Stimulated activated CD8-positive, alpha-beta memory T cell treated with anti-CD3 and anti-CD28 coated beads, Interleukin-4, amount 100 ng/mL, for 48 hours (primary cell): ENCODE measurements at regions not wholly inside any gene's neighbourhood (a gene's known extent, or its start where the extent isn't known, plus 50 kb on each side); places are given as distances from the start of the nearest gene placed in this dataset.
"Not testable (repeated sequence)": the region's sequence is repeated elsewhere in the genome, so short reads cannot be mapped to it uniquely, and the experiment has no call there.

Experiments used
- DNase-seq: peaks from one replicate; pipeline ENCODE4 v3.0.0-alpha.2; 2020

DNA sequence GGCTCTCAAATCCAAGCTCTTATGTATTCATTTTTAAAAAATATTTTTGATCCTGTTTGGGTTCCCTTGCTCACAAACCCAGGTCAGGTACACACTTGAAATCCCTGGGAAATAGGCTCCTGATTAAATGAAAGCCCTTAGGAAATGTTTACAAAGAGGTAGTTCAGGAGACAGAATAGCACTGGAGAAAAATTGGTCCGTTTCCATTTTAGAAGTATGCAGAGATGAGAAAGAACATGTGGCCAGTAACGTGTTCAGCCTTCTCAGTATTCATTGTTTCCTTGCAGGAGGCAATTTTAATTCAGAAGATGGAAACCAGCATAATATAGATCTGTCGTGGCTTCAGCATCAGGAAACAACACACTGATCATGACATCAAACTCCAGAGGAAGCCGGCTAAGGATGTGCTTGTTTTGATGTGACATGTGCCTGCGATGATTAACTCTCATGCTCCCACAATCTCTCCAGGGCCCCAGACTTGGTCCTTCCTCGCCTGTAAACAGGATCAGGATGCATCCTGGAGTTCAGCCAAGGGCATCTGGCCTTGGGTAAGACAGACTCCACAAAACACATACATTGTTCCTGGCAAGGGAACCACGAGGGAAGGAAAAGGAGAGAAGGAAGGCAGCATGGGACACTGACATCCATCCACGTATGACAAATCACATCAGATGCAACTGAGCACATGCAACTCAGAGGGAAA, 350.5 kb upstream of the THBS1 start:
- no peak for DNase-seq

- no peak for DNase-seq
These were observed 350.0 kb upstream of the THBS1 start for GRCh38 chr15:39230908-39231285.

DNA sequence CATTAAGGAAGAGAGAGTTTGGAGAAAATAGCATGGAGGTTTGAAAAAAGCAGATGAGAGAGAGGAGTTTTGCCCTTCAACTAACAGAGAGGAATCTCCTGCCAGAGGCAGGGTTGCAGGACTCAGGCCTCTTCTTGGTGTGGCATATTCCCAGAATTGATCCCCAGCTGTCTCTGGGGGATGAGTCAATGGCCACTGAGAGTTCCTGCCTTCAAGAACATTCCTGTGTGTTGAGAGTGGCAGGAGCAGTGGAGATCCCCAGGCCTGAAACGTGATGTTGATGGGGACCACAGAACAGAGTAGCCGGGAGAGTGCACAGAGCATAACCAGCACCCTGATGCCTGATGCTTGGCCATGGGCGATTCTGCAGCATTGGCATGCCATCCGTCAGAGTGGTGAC, 348.4 kb upstream of the THBS1 start:
- DNase-seq: no peak

GRCh38 chr15:39235084-39235795, 345.6 kb upstream of the THBS1 start:
- DNase-seq: no peak

GRCh38 chr15:39236375-39236774, 344.5 kb upstream of the THBS1 start:
- no peak for DNase-seq

DNA sequence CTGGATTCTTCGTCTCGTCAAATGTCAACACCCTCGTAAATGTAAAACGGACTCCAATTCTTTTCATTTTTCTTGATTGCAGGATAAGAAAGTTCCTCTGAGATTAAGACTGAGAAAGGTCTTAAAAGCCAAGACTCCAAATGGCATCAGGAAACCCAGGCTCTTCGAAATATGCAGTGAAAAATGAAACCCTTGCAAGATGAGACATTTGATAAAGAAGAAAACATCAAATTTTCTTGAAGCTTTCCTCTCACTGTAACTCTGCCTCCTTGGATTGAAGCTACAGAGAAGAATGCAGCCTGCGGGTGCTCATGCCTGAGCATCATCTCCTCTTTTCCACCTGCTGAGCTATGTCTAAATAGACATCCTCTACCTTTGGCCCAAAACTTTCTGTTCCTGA, 342.4 kb upstream of the THBS1 start:
- DNase-seq: no peak

- no peak for DNase-seq
These were observed 341.3 kb upstream of the THBS1 start for GRCh38 chr15:39239562-39239961.

GRCh38 chr15:39242345-39242744, 338.5 kb upstream of the THBS1 start:
- DNase-seq: no peak

DNA sequence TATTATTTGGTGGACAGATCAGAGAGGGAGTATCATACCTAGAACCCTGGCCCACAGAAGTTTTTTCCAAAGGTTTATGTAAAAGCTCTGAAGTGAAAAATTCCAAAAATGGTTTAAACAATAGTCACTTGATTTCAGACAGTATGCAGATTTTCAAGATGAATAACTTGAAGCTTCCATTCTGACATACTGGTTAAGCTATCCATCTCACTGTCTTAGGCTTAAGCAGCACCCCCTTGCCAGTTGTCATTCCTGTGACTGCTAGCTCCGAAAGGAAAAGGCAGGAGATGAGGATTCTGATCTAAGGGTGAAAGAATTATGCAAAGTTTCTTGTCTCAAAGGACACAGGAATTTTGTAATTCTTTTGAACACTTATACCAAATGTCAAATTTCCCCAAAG, 337.5 kb upstream of the THBS1 start:
- no peak for DNase-seq

GRCh38 chr15:39244776-39245175, 336.1 kb upstream of the THBS1 start:
- DNase-seq: no peak

DNA sequence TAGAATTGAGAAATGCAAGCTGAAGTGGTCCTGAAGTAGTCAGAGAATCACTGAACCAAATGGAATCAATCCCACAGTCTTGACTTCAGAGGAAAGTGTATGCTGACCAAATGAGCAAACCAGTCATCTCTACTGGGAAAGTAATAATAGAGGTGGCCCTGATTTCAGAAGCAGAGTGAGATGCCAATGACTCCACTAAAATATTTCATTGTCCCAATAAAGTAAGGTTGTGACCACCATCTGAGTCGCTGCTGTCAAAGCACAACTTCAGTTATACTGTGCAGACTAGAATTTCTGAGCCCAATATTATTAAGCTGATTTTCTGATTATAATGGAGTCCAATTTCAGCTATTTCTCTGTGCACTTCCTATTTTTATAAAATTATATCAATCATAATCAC, 334.4 kb upstream of the THBS1 start:
- DNase-seq: no peak

DNA sequence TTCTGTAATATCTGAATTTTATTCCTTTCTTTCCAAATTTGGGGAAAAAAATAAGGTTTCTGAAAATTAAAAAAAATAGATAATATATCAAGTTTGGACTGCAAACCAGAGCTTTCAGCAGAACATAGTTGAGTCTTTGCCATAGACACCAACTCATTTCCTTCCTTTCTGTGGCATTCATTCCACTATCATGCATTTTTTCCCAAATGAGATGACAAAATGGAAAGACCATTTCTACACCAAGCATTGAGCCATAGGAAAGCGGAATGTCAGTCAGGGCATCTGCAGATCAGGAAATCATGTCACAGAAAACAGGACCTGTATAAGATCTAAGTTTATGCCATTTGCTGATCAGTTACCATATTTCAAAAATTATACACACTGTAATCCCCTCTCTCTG, 333.3 kb upstream of the THBS1 start:
- no peak for DNase-seq

- no peak for DNase-seq
These were observed 332.7 kb upstream of the THBS1 start for GRCh38 chr15:39248204-39248603.

DNA sequence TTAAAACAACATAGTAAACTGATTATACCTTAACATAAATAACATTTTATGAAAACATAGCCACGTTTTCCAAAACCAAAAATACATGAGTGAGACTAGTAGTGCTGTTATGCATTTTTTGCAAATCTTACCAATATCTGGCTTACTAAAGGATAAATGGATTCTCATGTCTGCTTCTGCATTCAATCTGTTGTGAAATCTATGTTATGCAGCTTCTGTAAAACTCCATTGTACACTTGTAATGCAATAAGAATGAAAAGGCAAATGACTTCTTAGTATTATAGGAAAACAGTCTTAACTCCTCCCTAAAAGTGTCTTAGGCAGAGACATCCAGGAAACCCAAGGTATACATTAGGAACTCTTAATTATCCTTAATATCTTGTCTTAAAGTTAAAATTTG, 330.9 kb upstream of the THBS1 start:
- DNase-seq: no peak

DNA sequence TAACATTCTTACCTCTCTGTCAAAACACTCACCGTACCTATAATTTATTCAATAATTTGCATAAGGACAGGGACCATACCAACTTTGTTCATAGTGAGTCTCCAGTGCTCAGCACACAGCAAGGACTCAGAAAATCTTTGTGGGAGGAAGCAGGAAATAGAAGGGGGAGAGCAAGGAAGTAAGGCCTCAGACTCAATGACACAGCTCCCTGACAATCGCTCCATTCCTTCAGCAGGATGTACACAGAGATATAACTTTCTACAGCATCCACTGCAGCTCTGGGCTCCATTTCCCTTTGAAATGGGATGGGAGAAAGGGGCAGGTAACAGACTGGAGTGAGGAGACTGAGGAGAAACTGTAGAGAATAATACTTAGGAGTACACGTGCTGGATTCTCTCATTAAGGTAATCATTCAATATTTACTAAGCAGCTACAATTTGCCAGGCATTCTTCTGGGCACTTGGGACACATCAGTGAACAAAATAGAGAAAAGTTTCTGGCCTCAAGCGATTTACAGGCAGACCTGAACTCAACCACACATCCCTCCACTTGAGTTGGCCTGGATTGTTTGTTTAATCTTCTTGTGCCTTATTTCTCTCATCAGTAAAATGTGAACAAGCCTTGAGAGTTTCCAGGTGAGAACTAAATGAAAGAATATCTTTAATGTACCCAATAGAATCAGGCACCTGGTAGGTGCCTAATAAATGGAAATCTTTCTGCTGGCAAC, 330.3 kb upstream of the THBS1 start:
- no peak for DNase-seq

GRCh38 chr15:39251413-39252133, 329.3 kb upstream of the THBS1 start:
- no peak for DNase-seq

GRCh38 chr15:39252134-39252470, 328.8 kb upstream of the THBS1 start:
- DNase-seq: no peak

- DNase-seq: no peak
These were observed 327.3 kb upstream of the THBS1 start for GRCh38 chr15:39253552-39253951.

DNA sequence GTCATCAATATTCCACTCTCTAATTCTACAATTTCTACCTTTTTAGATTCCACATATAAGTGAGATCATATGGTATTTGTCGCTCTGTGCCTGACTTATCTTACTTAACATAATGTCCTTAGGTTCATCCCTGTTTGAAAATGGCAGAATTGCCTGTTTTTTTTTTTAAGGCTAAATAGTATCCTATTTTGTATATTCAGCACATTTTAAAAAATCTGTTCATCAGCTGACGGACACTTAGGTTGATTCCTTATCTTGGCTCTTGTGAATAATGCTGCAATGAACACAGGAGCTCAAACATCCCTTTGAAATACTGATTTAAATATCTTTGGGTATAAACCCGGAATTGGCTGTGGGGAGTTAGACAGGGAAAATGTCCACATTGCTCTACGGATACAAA, 326.7 kb upstream of the THBS1 start:
- DNase-seq: no peak

- DNase-seq: no peak
These were observed 325.1 kb upstream of the THBS1 start for GRCh38 chr15:39255760-39256159.

- DNase-seq: no peak
These were observed 320.5 kb upstream of the THBS1 start for GRCh38 chr15:39260391-39260790.

DNA sequence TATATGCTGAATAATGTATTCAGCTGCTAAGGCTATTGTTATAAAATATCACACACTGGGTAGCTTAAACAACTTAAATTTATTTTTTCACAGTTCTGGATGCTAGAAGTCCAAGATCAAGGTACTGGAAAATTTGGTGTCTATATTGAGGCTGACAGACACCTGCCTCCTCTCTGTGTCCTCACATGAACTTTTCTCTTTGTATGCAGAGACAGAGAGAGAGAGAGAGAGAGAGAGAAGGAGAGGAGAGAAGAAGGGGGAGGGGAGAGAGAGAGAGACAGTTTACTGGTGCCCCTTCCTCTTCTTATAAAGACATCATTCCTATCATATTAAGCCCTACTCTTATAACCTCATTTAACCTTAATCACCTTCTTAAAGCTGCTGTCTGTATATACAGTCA, 320.1 kb upstream of the THBS1 start:
- no peak for DNase-seq

DNA sequence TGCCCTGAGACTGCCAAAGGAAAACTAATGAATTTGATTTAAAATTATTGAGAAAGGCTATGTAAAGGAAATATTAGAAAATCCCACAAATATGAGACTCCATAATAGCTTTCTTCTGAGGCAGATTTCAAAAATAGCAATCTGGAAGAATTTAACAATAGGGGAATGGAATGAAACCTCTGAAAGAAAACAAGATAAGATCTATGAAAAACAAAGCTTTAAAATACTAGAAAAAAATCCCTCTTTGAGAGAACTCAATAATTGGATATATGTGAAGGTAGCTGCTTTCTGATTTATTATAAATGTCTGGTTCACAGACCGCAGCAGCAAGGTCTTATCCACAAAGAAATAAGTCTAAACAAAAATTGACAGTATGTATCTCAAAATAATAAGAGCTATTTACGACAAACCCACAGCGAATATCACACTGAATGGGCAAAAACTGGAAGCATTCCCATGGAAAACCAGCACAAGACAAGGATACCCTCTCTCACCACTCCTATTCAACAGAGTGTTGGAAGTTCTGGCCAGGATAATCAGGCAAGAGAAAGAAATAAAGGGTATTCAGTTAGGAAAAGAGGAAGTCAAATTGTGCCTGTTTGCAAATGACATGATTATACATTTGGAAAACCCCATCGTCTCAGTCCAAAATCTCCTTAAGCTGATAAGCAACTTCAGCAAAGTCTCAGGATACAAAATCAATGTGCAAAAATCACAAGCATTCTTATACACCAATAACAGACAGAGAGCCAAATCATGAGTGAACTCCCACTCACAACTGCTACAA, 319.3 kb upstream of the THBS1 start:
- DNase-seq: not testable (repeated sequence)
